HG03521 (cell line): ENCODE measurements at regions not wholly inside any gene's neighbourhood (a gene's known extent, or its start where the extent isn't known, plus 50 kb on each side); places are given as distances from the start of the nearest gene placed in this dataset.
"Not testable (repeated sequence)": the region's sequence is repeated elsewhere in the genome, so short reads cannot be mapped to it uniquely, and the experiment has no call there.

Experiments
- ATAC-seq: cut with Tn5 transposase; IDR thresholded peaks from one replicate; pipeline ENCODE4 v1.9.1; 2021; ENCODE audit warnings: mild to moderate bottlenecking, moderate library complexity; ENCODE audit not compliant: unreplicated experiment

GRCh38 chr7:83739527-83739926 is 90.6 kb upstream of the SEMA3E start:
- no peak for ATAC-seq

- no peak for ATAC-seq
Observed at GRCh38 chr7:83738291-83738835, 89.4 kb upstream of the SEMA3E start.

GRCh38 chr7:83732305-83732704 is 83.4 kb upstream of the SEMA3E start:
- no peak for ATAC-seq

GRCh38 chr7:83731154-83731553 is 82.2 kb upstream of the SEMA3E start:
- no peak for ATAC-seq

- not testable (repeated sequence) for ATAC-seq
Observed at GRCh38 chr7:83716923-83717322, 68.0 kb upstream of the SEMA3E start.

- no peak for ATAC-seq
Observed at GRCh38 chr7:83708531-83708930, 59.6 kb upstream of the SEMA3E start.

GRCh38 chr7:83704564-83704963 is 55.6 kb upstream of the SEMA3E start:
- ATAC-seq: no peak

- ATAC-seq: no peak
Observed at GRCh38 chr7:83702446-83702845, 53.5 kb upstream of the SEMA3E start.

- ATAC-seq: no peak
Observed at GRCh38 chr7:83701736-83702135, 52.8 kb upstream of the SEMA3E start.
